Endothelial cell of umbilical vein (primary cell): ENCODE measurements at regions not wholly inside any gene's neighbourhood (a gene's known extent, or its start where the extent isn't known, plus 50 kb on each side); places are given as distances from the start of the nearest gene placed in this dataset.

Experiments used
- BruUV-seq: library from RNA; stranded (reverse); fragments of 400-500 nt; replicated peaks from 2 replicates; lab custom pipeline; 2021; lab: Mats Ljungman, UMichigan
- CTCF ChIA-PET: fragments of 300-600, 350-600 bp; sonication (Branson Sonifier 250); formaldehyde crosslinking; loops from one replicate; lab custom pipeline; 2021; ENCODE audit warnings: antibody characterized with exemption, inconsistent platforms; lab: Charles Lee
- POLR2A ChIA-PET: fragments of 300-600, 350-600 bp; sonication (Branson Sonifier 250); formaldehyde crosslinking; loops from one replicate; lab custom pipeline; 2021; ENCODE audit warnings: antibody characterized with exemption, inconsistent platforms; lab: Charles Lee
- DNase-seq: peaks from one replicate; pipeline ENCODE4 v3.0.0-alpha.2; 2011; ENCODE audit warnings: low read depth, low spot score
- FAIRE-seq: peaks from 2 replicates; lab custom pipeline; 2011; peaks lifted over from hg19 to GRCh38; lab: Jason Lieb, UNC
- H2AFZ ChIP-seq: 2 replicates; pipeline ENCODE4 v1.6.0; 2012; ENCODE audit warnings: low read depth, low read length, control low read depth, inconsistent platforms
- H3K27ac ChIP-seq: 2 replicates; pipeline ENCODE4 v1.5.1; 2011; ENCODE audit warnings: low read depth, mild to moderate bottlenecking, control low read depth, low read length, moderate library complexity; ENCODE audit not compliant: insufficient read depth
- H3K27me3 ChIP-seq, 2 experiments: 2 replicates each; pipeline versions ENCODE4 v1.6.0 to v1.6.1; 2011; ENCODE audit warnings: low read length in 2 of 2, mixed read lengths in 1 of 2; ENCODE audit not compliant: control insufficient read depth in 2 of 2, insufficient read depth in 2 of 2
- H3K36me3 ChIP-seq, 2 experiments: 2 replicates in 1 of 2; 3 replicates in 1 of 2; pipeline ENCODE4 v1.5.1; 2011; ENCODE audit warnings: low read length in 2 of 2, mild to moderate bottlenecking in 1 of 2, moderate library complexity in 1 of 2; ENCODE audit not compliant: control insufficient read depth in 2 of 2, insufficient read depth in 2 of 2; ENCODE audit errors: extremely low read depth in 1 of 2
- H3K4me1 ChIP-seq: 3 replicates; pipeline ENCODE4 v1.5.1; 2011; ENCODE audit warnings: mild to moderate bottlenecking, low read length; ENCODE audit not compliant: control insufficient read depth, insufficient read depth; ENCODE audit errors: extremely low read depth
- H3K4me2 ChIP-seq: 2 replicates; pipeline ENCODE4 v1.6.1; 2011; ENCODE audit warnings: low read length, control low read depth, mixed read lengths; ENCODE audit not compliant: insufficient read depth
- H3K4me3 ChIP-seq, 3 experiments: fragments of 200-600 bp in 1 of 3; sonication (generic), shearing (Covaris generic) in 1 of 3; replicated peaks in 1 of 3; 2 replicates each; pipeline ENCODE4 v1.5.1; 2011 to 2016; ENCODE audit warnings: control low read depth in 3 of 3, low read length in 3 of 3, mild to moderate bottlenecking in 2 of 3, inconsistent platforms in 1 of 3, low read depth in 1 of 3, moderate library complexity in 1 of 3; ENCODE audit not compliant: insufficient read depth in 1 of 3
- H3K79me2 ChIP-seq: 2 replicates; pipeline ENCODE4 v1.6.0; 2012; ENCODE audit warnings: low read length, inconsistent platforms; ENCODE audit not compliant: control insufficient read depth, insufficient read depth
- H3K9ac ChIP-seq: replicated peaks from 2 replicates; pipeline ENCODE3; 2011; ENCODE audit warnings: low read length, control low read depth; ENCODE audit not compliant: insufficient read depth; ENCODE audit errors: extremely low read depth
- H3K9me1 ChIP-seq: replicated peaks from 3 replicates; pipeline ENCODE4 v1.6.0; 2011; ENCODE audit warnings: mild to moderate bottlenecking, low read length; ENCODE audit not compliant: control insufficient read depth, insufficient read depth; ENCODE audit errors: extremely low read depth
- H3K9me3 ChIP-seq: replicated peaks from 2 replicates; pipeline ENCODE4 v1.5.1; 2012; ENCODE audit warnings: low read length, inconsistent platforms; ENCODE audit not compliant: control insufficient read depth, insufficient read depth
- H4K20me1 ChIP-seq: replicated peaks from 2 replicates; pipeline ENCODE3; 2011; ENCODE audit warnings: mild to moderate bottlenecking, low read length; ENCODE audit not compliant: control insufficient read depth, insufficient read depth; ENCODE audit errors: extremely low read depth
- EZH2 ChIP-seq: IDR thresholded peaks from 2 replicates; pipeline ENCODE4 v1.6.1; 2012; ENCODE audit warnings: borderline replicate concordance, low read depth, mild to moderate bottlenecking, moderate library complexity, low read length, inconsistent platforms; ENCODE audit not compliant: severe bottlenecking
- FOS ChIP-seq: IDR thresholded peaks from 2 replicates; pipeline ENCODE4 v1.6.1; 2011; ENCODE audit warnings: mild to moderate bottlenecking, low read length, moderate library complexity, borderline replicate concordance; ENCODE audit not compliant: insufficient read depth
- GATA2 ChIP-seq: IDR thresholded peaks from 2 replicates; pipeline ENCODE4 v1.7.0; 2011; ENCODE audit warnings: low read depth, mild to moderate bottlenecking, moderate library complexity, mixed read lengths, low read length; ENCODE audit not compliant: insufficient read length, insufficient read depth
- JUN ChIP-seq: IDR thresholded peaks from 2 replicates; pipeline ENCODE4 v1.6.1; 2011; ENCODE audit warnings: borderline replicate concordance, low read depth; ENCODE audit not compliant: insufficient read length, insufficient read depth
- MYC ChIP-seq: IDR thresholded peaks from one replicate; pipeline ENCODE4 v1.6.1; 2011; ENCODE audit warnings: mild to moderate bottlenecking, low read depth, low read length
- POLR2A ChIP-seq: IDR thresholded peaks from 2 replicates; pipeline ENCODE4 v1.6.1; 2012; ENCODE audit warnings: low read depth, mild to moderate bottlenecking, control low read depth, low read length
- POLR2AphosphoS5 ChIP-seq: IDR thresholded peaks from 2 replicates; pipeline ENCODE4 v1.6.1; 2012; ENCODE audit warnings: low read depth, mild to moderate bottlenecking, control low read depth, low read length, moderate library complexity; ENCODE audit not compliant: insufficient read depth
- dilution Hi-C: fragments of 300-500 bp; cut with MboI; formaldehyde crosslinking; loops from one replicate; pipeline ENCODE4 v1.15.0; 2019; ENCODE audit warnings: low sequenced_read_pairs; ENCODE audit not compliant: extremely low pct_ligation_motif_present
- intact Hi-C: fragments of 100-400 bp; cut with micrococcal nuclease; formaldehyde crosslinking; loops from one replicate; pipeline ENCODE4 v1.10.0; 2022
- TF ChIP-seq, protein P1 (sequence below): IDR thresholded peaks from 2 replicates; pipeline ENCODE4 v1.6.1; 2011; ENCODE audit not compliant: insufficient read depth, insufficient read length
- TF ChIP-seq, protein P2 (sequence below), 2 donors: IDR thresholded peaks; 1 replicate in 1 of 2; 2 replicates in 1 of 2; pipeline ENCODE4 v1.5.1; 2011; ENCODE audit warnings: low read length in 2 of 2, mild to moderate bottlenecking in 2 of 2, moderate library complexity in 2 of 2, control low read depth in 1 of 2, inconsistent platforms in 1 of 2, low read depth in 1 of 2; ENCODE audit not compliant: insufficient read depth in 1 of 2; ENCODE audit errors: extremely low read depth in 1 of 2

DNA sequence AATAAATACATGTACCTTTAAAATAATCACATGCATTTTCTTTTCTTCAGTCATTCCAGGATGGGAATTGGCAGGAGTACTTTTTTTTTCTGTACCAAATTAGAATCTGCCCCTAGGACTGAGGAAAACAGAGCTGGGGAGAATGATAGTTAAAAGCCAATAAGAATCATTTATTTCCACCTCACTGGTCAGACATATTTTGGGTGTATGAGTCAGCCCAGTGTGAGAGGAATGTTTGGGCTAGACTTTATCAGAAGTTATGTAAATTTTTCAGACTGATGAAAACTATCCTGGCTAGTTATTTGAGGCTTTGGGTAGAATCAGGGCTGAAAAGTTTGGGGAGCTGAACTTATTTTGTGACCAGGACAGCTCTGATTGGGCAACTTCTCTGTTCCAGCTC, 303.1 kb upstream of the NPSR1 start:
- Histone ChIP-seq H3K4me3 (no peak overlapping the region), H3K9ac (no peak overlapping the region), H3K4me2 (no peak overlapping the region), H3K9me1 (no peaks in the 10 kb centered on the region), H3K79me2 (no peaks in the 10 kb centered on the region), H2AFZ (no peak overlapping the region), H3K27ac (no peak overlapping the region), H3K9me3 (no peaks in the 10 kb centered on the region), H3K4me1 (no peaks in the 10 kb centered on the region), H3K36me3 (no peaks in the 10 kb centered on the region), H4K20me1 (no peaks in the 10 kb centered on the region), H3K27me3 (no peaks in the 10 kb centered on the region)
- intact Hi-C loops = no loop called here
- no peak for DNase-seq
- dilution Hi-C loops = no loop called here
- no peak for FAIRE-seq
- BruUV-seq = no TSS peak
- POLR2A ChIA-PET = no interaction called here
- CTCF ChIA-PET = no interaction called here
- no peak for TF ChIP-seq POLR2AphosphoS5
- TF ChIP-seq EZH2 = no peak
- TF ChIP-seq, protein P1, sequence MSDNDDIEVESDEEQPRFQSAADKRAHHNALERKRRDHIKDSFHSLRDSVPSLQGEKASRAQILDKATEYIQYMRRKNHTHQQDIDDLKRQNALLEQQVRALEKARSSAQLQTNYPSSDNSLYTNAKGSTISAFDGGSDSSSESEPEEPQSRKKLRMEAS = no peak
- TF ChIP-seq, protein P2, sequence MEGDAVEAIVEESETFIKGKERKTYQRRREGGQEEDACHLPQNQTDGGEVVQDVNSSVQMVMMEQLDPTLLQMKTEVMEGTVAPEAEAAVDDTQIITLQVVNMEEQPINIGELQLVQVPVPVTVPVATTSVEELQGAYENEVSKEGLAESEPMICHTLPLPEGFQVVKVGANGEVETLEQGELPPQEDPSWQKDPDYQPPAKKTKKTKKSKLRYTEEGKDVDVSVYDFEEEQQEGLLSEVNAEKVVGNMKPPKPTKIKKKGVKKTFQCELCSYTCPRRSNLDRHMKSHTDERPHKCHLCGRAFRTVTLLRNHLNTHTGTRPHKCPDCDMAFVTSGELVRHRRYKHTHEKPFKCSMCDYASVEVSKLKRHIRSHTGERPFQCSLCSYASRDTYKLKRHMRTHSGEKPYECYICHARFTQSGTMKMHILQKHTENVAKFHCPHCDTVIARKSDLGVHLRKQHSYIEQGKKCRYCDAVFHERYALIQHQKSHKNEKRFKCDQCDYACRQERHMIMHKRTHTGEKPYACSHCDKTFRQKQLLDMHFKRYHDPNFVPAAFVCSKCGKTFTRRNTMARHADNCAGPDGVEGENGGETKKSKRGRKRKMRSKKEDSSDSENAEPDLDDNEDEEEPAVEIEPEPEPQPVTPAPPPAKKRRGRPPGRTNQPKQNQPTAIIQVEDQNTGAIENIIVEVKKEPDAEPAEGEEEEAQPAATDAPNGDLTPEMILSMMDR (IDR thresholded peaks at IDR 0.05; ENCODE audit: extremely low read depth in 1 of 2, insufficient read depth in 1 of 2, low read depth in 1 of 2, low read length in 2 of 2) = no peak
- no peak for TF ChIP-seq POLR2A
- no peak for TF ChIP-seq JUN
- no peak for TF ChIP-seq GATA2
- TF ChIP-seq MYC = no peak
- TF ChIP-seq FOS = no peak
